ENCODE measurements at regions not wholly inside any gene's neighbourhood (a gene's known extent, or its start where the extent isn't known, plus 50 kb on each side); places are given as distances from the start of the nearest gene placed in this dataset.
A peak's percentile ranks its signal among the peaks of the same experiment; 100 is the strongest.

- no peaks in the 10 kb centered on the region for H3K36me3 ChIP-seq
- H3K4me1 ChIP-seq = no peaks in the 10 kb centered on the region
- H3K4me3 ChIP-seq = no peak overlapping the region
- no peak overlapping the region for H3K27ac ChIP-seq
- no peaks in the 10 kb centered on the region for H3K27me3 ChIP-seq
- DNase-seq = no peak
- H3K9me3 ChIP-seq (replicated peaks) = no peaks in the 10 kb centered on the region
Observed at GRCh38 chr6:24010133-24010532, 115.9 kb upstream of the NRSN1 start.

DNA sequence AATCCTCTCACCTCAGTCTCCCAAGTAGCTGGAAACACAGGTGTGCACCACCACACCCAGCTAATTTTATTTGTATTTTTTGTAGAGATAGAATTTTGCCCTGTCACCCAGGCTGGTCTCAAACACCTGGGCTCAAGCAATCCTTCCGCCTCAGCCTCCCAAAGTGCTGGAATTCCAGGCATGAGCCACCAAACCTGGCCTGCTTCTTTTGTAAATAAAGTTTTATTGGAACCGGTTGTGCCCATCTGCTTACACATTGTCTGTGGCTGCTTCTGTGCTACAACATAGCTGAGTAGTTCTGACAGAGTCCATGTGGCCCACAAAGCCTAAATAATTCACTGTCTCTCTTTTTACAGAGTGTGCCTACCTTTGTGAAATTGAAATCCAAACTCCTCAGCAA, 109.7 kb upstream of the NRSN1 start:
- Histone ChIP-seq H3K4me3 (no peak overlapping the region), H3K4me1 (no peaks in the 10 kb centered on the region), H3K36me3 (no peaks in the 10 kb centered on the region), H3K9me3 (replicated peaks) (no peaks in the 10 kb centered on the region), H3K27ac (no peak overlapping the region), H3K27me3 (no peaks in the 10 kb centered on the region)
- DNase-seq = no peak

DNA sequence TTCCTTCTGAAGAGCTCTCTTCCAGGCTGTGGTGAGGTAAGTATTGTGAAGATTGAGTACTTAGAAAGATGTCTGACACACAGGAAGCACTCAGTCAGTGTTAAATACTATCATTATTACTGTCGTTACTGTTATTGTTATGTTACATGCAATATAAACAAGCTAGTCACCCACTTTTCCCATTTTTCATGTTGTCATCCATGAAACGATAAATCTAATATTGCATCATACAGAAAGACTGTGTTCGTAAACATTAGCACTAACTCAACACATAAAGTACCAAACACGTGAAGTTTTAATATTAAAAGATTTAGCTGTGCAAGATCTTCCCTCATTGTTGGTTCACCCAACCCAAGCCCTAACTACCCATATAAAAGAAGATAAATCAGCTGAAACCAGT, 109.2 kb upstream of the NRSN1 start:
- no peaks in the 10 kb centered on the region for H3K27me3 ChIP-seq
- no peaks in the 10 kb centered on the region for H3K36me3 ChIP-seq
- H3K4me1 ChIP-seq = no peaks in the 10 kb centered on the region
- no peaks in the 10 kb centered on the region for H3K9me3 ChIP-seq (replicated peaks)
- H3K27ac ChIP-seq = no peak overlapping the region
- H3K4me3 ChIP-seq = no peak overlapping the region
- no peak for DNase-seq

DNA sequence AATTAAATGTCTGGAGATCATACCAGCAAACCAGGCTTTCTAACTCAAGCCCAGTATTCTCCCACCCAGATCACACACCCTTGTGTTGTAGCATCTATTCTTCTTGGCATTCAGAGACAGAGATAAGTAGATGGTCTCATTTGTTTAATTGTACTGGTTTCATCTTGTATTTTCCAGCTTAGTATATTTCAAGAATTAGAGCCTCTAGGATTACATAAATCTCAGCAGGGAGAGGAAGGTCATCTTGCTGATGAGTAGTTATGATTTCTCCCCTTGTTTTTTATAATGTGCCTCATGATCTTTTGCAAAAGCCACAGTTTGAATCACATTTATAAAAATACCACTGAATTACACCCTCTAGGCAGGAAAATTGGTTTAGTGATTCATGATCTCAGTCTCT, 106.6 kb upstream of the NRSN1 start:
- no peaks in the 10 kb centered on the region for H3K4me1 ChIP-seq
- no peaks in the 10 kb centered on the region for H3K9me3 ChIP-seq (replicated peaks)
- DNase-seq = no peak
- no peaks in the 10 kb centered on the region for H3K27me3 ChIP-seq
- no peak overlapping the region for H3K4me3 ChIP-seq
- no peaks in the 10 kb centered on the region for H3K36me3 ChIP-seq
- no peak overlapping the region for H3K27ac ChIP-seq

DNA sequence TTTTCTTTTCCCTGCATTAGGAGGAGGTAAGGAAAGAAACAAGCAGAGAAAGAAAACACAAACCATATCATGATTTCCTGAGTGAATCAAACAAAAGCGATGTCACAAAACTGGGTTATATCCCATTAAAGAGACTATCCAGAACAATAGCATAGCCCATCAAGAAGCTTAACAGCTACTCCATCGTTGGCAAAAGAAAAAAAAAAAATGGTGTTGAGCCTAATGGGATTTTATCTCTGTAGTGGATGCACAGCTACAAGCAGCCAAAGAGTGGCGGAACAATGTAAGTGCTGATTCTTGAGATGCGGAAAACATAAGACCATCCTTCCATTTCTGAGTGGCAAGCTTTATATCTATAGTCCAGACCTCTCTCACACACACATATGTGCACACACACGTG, 106.2 kb upstream of the NRSN1 start:
- Histone ChIP-seq H3K4me1 (no peaks in the 10 kb centered on the region), H3K27ac (no peak overlapping the region), H3K27me3 (no peaks in the 10 kb centered on the region), H3K9me3 (replicated peaks) (no peaks in the 10 kb centered on the region), H3K36me3 (no peaks in the 10 kb centered on the region), H3K4me3 (no peak overlapping the region)
- DNase-seq = no peak

DNA sequence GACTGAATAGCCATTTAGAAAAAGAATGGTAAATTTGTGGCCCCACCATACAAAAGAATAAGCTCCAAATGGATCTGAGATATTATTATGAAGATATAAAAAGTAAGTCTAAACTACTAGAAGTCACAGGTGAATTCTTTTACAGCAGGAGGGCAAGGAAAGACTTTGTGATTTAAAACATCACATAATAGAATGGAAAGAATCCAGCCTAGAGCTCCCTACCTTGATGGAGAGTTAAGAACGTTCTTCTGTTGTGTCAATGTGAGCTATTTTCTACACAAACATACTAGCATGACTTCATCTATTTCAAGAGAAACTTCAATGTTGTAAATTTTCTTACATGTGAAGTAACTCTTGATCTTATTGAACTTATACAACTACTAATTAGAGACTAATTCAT, 100.0 kb upstream of the NRSN1 start:
- Histone ChIP-seq H3K9me3 (replicated peaks) (no peaks in the 10 kb centered on the region), H3K4me1 (no peaks in the 10 kb centered on the region), H3K36me3 (no peaks in the 10 kb centered on the region), H3K27ac (no peak overlapping the region), H3K27me3 (no peaks in the 10 kb centered on the region), H3K4me3 (no peak overlapping the region)
- no peak for DNase-seq

- no peaks in the 10 kb centered on the region for H3K9me3 ChIP-seq (replicated peaks)
- no peak overlapping the region for H3K4me3 ChIP-seq
- no peaks in the 10 kb centered on the region for H3K36me3 ChIP-seq
- no peaks in the 10 kb centered on the region for H3K4me1 ChIP-seq
- DNase-seq = no peak
- H3K27ac ChIP-seq = no peak overlapping the region
- no peaks in the 10 kb centered on the region for H3K27me3 ChIP-seq
Observed at GRCh38 chr6:24031496-24031895, 94.5 kb upstream of the NRSN1 start.

DNA sequence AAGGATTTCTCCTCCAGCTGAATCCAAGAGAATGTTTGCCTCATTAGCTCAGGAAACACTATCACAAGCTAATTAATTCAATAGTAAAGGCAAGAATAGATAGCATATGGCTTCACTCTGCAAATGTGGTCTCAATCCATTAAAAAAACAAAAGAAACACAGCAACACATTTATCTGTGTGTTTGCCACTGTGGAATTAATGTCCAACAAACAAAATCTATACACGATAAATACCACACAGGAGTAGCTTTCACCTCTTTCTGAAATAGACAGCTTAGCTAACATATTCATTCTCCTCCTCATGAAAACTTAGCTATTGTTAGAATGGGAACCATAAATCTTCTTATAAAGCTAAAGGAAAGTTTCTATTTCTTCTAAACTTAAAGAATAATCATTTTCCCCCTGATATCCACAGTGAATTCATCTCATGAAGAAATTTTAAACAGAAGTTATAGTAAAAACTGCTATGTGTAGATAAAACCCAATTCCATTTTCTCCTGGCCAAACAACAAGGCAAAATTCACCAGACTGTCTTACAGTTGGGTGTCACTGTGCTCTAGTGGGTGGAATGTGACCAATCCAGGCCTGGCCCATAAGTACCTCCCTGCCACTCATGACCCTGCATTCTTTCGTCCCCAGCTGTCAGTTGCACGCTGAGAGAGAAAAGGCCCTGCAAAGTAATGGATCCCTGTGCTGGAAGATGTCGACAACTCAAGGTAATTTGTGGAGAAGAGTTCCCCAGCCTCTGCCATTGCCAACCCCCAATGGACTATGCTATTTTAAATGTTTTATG, 92.9 kb upstream of the NRSN1 start:
- H3K27me3 ChIP-seq = no peaks in the 10 kb centered on the region
- peak in 1 of 2 experiments; percentile 1 for DNase-seq
- no peaks in the 10 kb centered on the region for H3K36me3 ChIP-seq
- H3K27ac ChIP-seq = no peak overlapping the region
- no peaks in the 10 kb centered on the region for H3K9me3 ChIP-seq (replicated peaks)
- H3K4me1 ChIP-seq = no peaks in the 10 kb centered on the region
- no peak overlapping the region for H3K4me3 ChIP-seq

DNA sequence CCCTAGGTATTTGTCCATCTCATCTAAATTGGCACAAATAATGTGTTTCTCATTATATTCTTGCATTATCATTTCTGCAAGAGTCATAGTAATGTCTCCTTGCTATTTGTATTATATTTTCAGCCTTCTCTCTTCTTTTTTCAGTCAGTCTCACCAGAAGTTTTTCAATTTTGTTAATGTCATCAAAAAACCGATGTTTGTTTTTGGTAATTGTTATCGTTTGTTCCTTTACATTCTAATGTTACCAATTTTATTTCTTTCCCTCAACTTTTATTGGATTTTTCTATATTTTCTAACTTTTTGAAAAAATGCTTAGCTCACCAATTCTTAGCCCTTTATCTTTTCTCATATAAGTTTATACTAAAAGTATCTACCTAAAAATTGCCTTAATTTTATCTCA, 82.2 kb upstream of the NRSN1 start:
- Histone ChIP-seq H3K9me3 (replicated peaks) (no peaks in the 10 kb centered on the region), H3K27ac (no peak overlapping the region), H3K27me3 (no peaks in the 10 kb centered on the region), H3K4me3 (no peak overlapping the region), H3K36me3 (no peaks in the 10 kb centered on the region), H3K4me1 (no peaks in the 10 kb centered on the region)
- DNase-seq = no peak

DNA sequence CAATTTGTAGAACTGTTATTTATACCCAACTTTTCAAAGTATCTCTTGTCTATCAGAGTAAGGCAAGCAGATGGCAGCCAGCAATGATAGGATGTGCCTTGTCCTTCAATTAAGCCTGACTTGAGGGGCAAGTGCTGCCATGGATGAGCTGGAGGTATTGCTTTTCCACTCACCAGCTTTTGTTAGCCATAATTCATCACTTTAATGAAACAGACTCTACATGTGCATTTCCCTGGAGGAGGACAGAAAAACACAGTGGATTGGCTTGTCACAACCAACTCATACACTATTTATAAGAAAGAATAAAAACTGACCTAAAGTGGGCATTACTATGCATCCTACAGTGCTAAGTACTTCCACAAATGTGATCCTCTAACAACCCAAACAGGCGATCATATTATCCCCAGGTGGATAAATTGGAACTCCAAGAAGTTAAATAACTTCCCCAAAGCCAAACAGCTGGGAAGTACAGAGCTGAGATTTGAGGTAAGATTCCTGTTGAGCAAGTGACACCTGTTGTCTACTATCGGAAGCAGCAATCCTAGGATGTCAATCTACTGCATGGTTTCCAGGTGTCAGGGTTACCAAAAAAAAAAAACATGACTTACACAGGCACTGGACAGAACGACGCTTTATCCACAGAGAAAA, 73.9 kb upstream of the NRSN1 start:
- Histone ChIP-seq H3K4me3 (no peak overlapping the region), H3K9me3 (replicated peaks) (no peaks in the 10 kb centered on the region), H3K27me3 (no peaks in the 10 kb centered on the region), H3K27ac (no peak overlapping the region), H3K36me3 (no peaks in the 10 kb centered on the region), H3K4me1 (no peaks in the 10 kb centered on the region)
- no peak for DNase-seq

DNA sequence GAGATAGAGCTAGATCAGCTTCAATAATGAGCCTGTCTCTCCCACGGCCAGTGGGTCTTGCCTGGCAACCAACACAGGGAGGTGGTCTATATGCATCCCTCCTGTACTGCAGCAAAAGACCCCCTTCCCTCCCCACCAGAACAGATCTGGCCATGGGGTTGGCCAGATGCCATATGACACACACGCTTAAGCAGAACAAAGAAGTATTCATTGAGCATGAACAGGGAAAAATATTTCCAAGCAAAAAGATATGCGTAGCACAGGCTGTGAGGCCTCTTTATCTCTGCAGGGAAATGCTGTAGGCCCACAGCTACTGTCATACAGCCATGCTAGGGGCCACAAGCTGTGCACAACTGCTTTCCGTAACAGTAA, 73.4 kb upstream of the NRSN1 start:
- DNase-seq = peak; percentile 10 to 50
- Histone ChIP-seq H3K4me3 (no peak overlapping the region), H3K4me1 (no peaks in the 10 kb centered on the region), H3K27me3 (no peaks in the 10 kb centered on the region), H3K27ac (no peak overlapping the region), H3K9me3 (replicated peaks) (no peaks in the 10 kb centered on the region), H3K36me3 (no peaks in the 10 kb centered on the region)

GRCh38 chr6:24053057-24053456, 73.0 kb upstream of the NRSN1 start:
- no peak for DNase-seq
- H3K27me3 ChIP-seq = no peaks in the 10 kb centered on the region
- H3K9me3 ChIP-seq (replicated peaks) = no peaks in the 10 kb centered on the region
- H3K36me3 ChIP-seq = no peaks in the 10 kb centered on the region
- no peak overlapping the region for H3K27ac ChIP-seq
- H3K4me1 ChIP-seq = no peaks in the 10 kb centered on the region
- H3K4me3 ChIP-seq = no peak overlapping the region

GRCh38 chr6:24054388-24054787, 71.6 kb upstream of the NRSN1 start:
- Histone ChIP-seq H3K27ac (no peak overlapping the region), H3K4me1 (no peaks in the 10 kb centered on the region), H3K27me3 (no peaks in the 10 kb centered on the region), H3K4me3 (no peak overlapping the region), H3K36me3 (no peaks in the 10 kb centered on the region), H3K9me3 (replicated peaks) (no peaks in the 10 kb centered on the region)
- no peak for DNase-seq

DNA sequence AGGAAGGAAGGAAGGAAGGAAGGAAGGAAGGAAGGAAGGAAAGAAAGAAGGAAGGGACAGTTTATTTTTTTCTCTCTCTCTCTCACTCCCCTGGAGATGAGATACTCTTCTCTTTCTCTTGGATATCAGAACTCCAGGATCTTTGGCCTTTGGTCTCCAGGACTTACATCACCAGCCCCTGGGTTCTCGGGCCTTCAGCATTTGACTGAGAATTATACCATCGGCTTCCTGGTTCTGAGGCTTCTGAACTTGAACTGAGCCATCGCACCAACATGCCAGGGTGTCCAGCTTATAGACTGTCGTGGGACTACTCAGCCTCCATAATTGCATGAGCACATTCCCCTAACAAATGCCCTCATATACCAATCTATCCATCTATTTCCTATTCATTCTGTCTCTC, 69.4 kb upstream of the NRSN1 start:
- H3K4me3 ChIP-seq = no peak overlapping the region
- no peaks in the 10 kb centered on the region for H3K9me3 ChIP-seq (replicated peaks)
- H3K27me3 ChIP-seq = no peaks in the 10 kb centered on the region
- no peaks in the 10 kb centered on the region for H3K36me3 ChIP-seq
- DNase-seq = no peak
- no peaks in the 10 kb centered on the region for H3K4me1 ChIP-seq
- H3K27ac ChIP-seq = no peak overlapping the region

DNA sequence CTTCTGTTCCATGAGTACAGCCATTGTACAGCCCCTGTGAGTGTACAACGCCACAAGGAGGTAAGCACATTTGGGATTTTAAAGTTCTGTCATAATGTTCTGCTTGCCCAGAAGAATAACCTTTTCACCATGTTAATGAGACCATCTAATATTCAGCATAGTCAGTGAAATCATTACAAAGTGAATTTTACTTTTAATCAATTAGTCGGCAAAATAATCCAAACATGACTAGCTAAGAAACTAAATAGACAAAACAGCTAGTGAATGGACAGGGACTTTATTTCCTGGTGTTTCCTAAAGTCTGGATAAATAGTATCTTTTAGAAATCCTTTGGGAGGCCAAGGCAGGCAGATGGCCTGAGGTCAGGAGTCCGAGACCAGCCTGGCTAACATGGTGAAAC, 69.0 kb upstream of the NRSN1 start:
- Histone ChIP-seq H3K36me3 (no peaks in the 10 kb centered on the region), H3K4me3 (no peak overlapping the region), H3K9me3 (replicated peaks) (no peaks in the 10 kb centered on the region), H3K27ac (no peak overlapping the region), H3K4me1 (no peaks in the 10 kb centered on the region), H3K27me3 (no peaks in the 10 kb centered on the region)
- no peak for DNase-seq
